ENCODE measurements at regions not wholly inside any gene's neighbourhood (a gene's known extent, or its start where the extent isn't known, plus 50 kb on each side); places are given as distances from the start of the nearest gene placed in this dataset.

DNA sequence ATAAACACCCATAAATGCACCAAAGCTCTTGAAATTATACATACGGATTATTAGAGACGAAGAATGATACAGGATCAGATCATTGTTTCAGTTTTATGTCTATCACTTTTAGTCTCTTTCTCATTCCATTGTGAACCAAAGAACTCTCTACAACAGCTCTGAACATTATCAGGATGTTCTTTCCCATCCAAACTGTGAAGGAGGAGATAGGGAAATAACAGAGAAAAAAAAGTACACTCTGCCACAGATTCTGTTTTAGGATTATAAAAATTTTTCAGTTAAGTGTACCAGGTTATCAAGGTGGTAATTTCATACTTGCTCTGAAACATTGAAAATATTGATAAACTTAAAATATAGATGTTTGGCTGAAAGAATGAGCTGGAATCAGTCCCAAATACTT is 270.9 kb downstream of the MZT1 start:
- no peaks in the 10 kb centered on the region for H4K20me1 ChIP-seq (ENCODE audit: insufficient read depth, low read length, poor library complexity, severe bottlenecking)
- H3K27me3 ChIP-seq (ENCODE audit: insufficient read depth, low read length, poor library complexity, severe bottlenecking), result no peaks in the 10 kb centered on the region
- TF ChIP-seq, protein P1, sequence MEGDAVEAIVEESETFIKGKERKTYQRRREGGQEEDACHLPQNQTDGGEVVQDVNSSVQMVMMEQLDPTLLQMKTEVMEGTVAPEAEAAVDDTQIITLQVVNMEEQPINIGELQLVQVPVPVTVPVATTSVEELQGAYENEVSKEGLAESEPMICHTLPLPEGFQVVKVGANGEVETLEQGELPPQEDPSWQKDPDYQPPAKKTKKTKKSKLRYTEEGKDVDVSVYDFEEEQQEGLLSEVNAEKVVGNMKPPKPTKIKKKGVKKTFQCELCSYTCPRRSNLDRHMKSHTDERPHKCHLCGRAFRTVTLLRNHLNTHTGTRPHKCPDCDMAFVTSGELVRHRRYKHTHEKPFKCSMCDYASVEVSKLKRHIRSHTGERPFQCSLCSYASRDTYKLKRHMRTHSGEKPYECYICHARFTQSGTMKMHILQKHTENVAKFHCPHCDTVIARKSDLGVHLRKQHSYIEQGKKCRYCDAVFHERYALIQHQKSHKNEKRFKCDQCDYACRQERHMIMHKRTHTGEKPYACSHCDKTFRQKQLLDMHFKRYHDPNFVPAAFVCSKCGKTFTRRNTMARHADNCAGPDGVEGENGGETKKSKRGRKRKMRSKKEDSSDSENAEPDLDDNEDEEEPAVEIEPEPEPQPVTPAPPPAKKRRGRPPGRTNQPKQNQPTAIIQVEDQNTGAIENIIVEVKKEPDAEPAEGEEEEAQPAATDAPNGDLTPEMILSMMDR (conservative IDR thresholded peaks at IDR 0.05; ENCODE audit: low read length), result no peak
- TF ChIP-seq EZH2phosphoT487 (IDR thresholded peaks at IDR 0.05; ENCODE audit: borderline replicate concordance), result no peak
- no peaks in the 10 kb centered on the region for H3K9me3 ChIP-seq (ENCODE audit: insufficient read depth, low read depth, low read length)
- H3K9ac ChIP-seq (ENCODE audit: low read depth, low read length, poor library complexity, severe bottlenecking), result no peak overlapping the region
- no peaks in the 10 kb centered on the region for H3K4me1 ChIP-seq (ENCODE audit: insufficient read depth, low read length, poor library complexity, severe bottlenecking)
- H3K4me2 ChIP-seq (ENCODE audit: low read depth, low read length, poor library complexity, severe bottlenecking), result no peak overlapping the region
- no peaks in the 10 kb centered on the region for H3K79me2 ChIP-seq (ENCODE audit: insufficient read depth, low read length)
- no peaks in the 10 kb centered on the region for H3K9me2 ChIP-seq (replicated peaks; ENCODE audit: low read depth, low read length)
- no peaks in the 10 kb centered on the region for H3F3A ChIP-seq (ENCODE audit: low read depth)
- no peak overlapping the region for H2AFZ ChIP-seq (ENCODE audit: low read length)
- H3K36me3 ChIP-seq (ENCODE audit: insufficient read depth, low read length), result no peaks in the 10 kb centered on the region
- H3K4me3 ChIP-seq (ENCODE audit: low read length, poor library complexity, severe bottlenecking), result no peak overlapping the region

DNA sequence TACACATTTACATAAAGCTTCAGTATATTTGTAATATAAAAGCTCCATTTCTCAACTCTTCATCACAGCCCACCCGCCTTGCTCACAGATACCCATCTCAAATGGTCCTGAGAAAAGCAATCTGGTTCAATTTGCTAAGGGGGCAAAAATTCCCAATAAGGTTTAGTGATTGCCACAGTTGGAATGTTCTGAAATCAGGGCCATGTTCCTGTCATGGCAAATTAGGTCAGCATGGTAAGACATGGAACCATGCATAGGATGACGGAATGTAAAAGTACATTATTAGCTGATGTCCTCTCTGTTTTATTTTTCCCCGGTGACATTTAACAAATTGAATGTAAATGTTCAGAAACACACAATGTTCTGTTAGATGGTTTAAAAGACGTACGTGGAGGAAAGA is 274.3 kb downstream of the MZT1 start:
- Histone ChIP-seq H3K9me3 (ENCODE audit: insufficient read depth, low read depth, low read length) (no peaks in the 10 kb centered on the region), H3K27me3 (ENCODE audit: insufficient read depth, low read length, poor library complexity, severe bottlenecking) (no peaks in the 10 kb centered on the region), H2AFZ (ENCODE audit: low read length) (no peak overlapping the region), H3K4me3 (ENCODE audit: low read length, poor library complexity, severe bottlenecking) (no peak overlapping the region), H3K9me2 (replicated peaks; ENCODE audit: low read depth, low read length) (no peaks in the 10 kb centered on the region), H3K79me2 (ENCODE audit: insufficient read depth, low read length) (no peaks in the 10 kb centered on the region), H3K4me1 (ENCODE audit: insufficient read depth, low read length, poor library complexity, severe bottlenecking) (no peaks in the 10 kb centered on the region), H4K20me1 (ENCODE audit: insufficient read depth, low read length, poor library complexity, severe bottlenecking) (no peaks in the 10 kb centered on the region), H3K36me3 (ENCODE audit: insufficient read depth, low read length) (no peaks in the 10 kb centered on the region), H3K4me2 (ENCODE audit: low read depth, low read length, poor library complexity, severe bottlenecking) (no peak overlapping the region), H3K9ac (ENCODE audit: low read depth, low read length, poor library complexity, severe bottlenecking) (no peak overlapping the region), H3F3A (ENCODE audit: low read depth) (no peaks in the 10 kb centered on the region)
- TF ChIP-seq EZH2phosphoT487 (IDR thresholded peaks at IDR 0.05; ENCODE audit: borderline replicate concordance), result no peak
- TF ChIP-seq, protein P1 (conservative IDR thresholded peaks at IDR 0.05; ENCODE audit: low read length), result no peak

DNA sequence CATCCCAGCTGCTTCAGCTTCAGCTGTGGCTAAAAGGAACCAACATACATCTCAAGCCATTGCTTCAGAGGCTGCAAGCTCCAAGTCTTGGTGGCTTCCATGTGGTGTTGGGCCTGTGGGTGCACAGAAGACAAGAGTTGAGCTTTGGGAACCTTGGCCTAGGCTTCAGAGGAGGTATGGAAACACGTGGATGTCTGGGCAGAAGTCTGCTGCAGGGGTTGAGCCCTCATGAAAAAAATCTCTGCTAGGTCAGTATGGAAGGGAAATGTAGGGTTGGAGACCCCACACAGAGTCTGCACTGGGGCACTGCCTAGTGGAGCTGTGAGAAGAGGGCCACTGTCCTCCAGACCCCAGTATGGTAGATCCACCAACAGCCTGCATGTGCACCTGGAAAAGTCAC is 279.3 kb downstream of the MZT1 start:
- Histone ChIP-seq H3K4me2 (ENCODE audit: low read depth, low read length, poor library complexity, severe bottlenecking) (no peak overlapping the region), H3K9ac (ENCODE audit: low read depth, low read length, poor library complexity, severe bottlenecking) (no peak overlapping the region), H3K36me3 (ENCODE audit: insufficient read depth, low read length) (no peaks in the 10 kb centered on the region), H4K20me1 (ENCODE audit: insufficient read depth, low read length, poor library complexity, severe bottlenecking) (no peaks in the 10 kb centered on the region), H3K4me1 (ENCODE audit: insufficient read depth, low read length, poor library complexity, severe bottlenecking) (no peaks in the 10 kb centered on the region), H3K27me3 (ENCODE audit: insufficient read depth, low read length, poor library complexity, severe bottlenecking) (no peaks in the 10 kb centered on the region), H2AFZ (ENCODE audit: low read length) (no peak overlapping the region), H3K9me3 (ENCODE audit: insufficient read depth, low read depth, low read length) (no peaks in the 10 kb centered on the region; the same call in 1 of the 2 replicates), H3K9me2 (replicated peaks; ENCODE audit: low read depth, low read length) (no peaks in the 10 kb centered on the region), H3K79me2 (ENCODE audit: insufficient read depth, low read length) (no peaks in the 10 kb centered on the region), H3K4me3 (ENCODE audit: low read length, poor library complexity, severe bottlenecking) (no peak overlapping the region), H3F3A (ENCODE audit: low read depth) (no peaks in the 10 kb centered on the region)
- TF ChIP-seq, protein P1 (conservative IDR thresholded peaks at IDR 0.05; ENCODE audit: low read length), result no peak
- no peak for TF ChIP-seq EZH2phosphoT487 (IDR thresholded peaks at IDR 0.05; ENCODE audit: borderline replicate concordance)

Data from Loucy (cell line).